B cell (primary cell): ENCODE measurements at regions not wholly inside any gene's neighbourhood (a gene's known extent, or its start where the extent isn't known, plus 50 kb on each side); places are given as distances from the start of the nearest gene placed in this dataset.

Source experiments
- ATAC-seq: fragments of 200-7000 bp; cut with Tn5 transposase; one replicate; pipeline ENCODE4 v1.10.0; 2021; ENCODE audit warnings: low read depth, mild to moderate bottlenecking, moderate number of reproducible peaks, moderate library complexity
- CTCF ChIA-PET: fragments of 350-600 bp; sonication (Branson Sonifier 250); formaldehyde crosslinking; loops from one replicate; lab custom pipeline; 2021; ENCODE audit warnings: antibody characterized with exemption, inconsistent platforms; lab: Charles Lee
- POLR2A ChIA-PET: fragments of 350-600 bp; sonication (Branson Sonifier 250); formaldehyde crosslinking; loops from one replicate; lab custom pipeline; 2021; ENCODE audit warnings: antibody characterized with exemption; lab: Charles Lee
- DNase-seq: peaks from one replicate; pipeline ENCODE4 v3.0.0; 2013
- H2AFZ ChIP-seq: 2 replicates; pipeline ENCODE4 v1.6.1; 2012; ENCODE audit warnings: mild to moderate bottlenecking, low read depth, low read length; ENCODE audit not compliant: insufficient read depth, poor library complexity, severe bottlenecking
- H3K27ac ChIP-seq, 2 donors: 1 replicate in 1 of 2; 2 replicates in 1 of 2; pipeline ENCODE4 v1.5.1; 2012 to 2013; ENCODE audit warnings: low read length in 2 of 2, mild to moderate bottlenecking in 2 of 2, moderate library complexity in 1 of 2
- H3K27me3 ChIP-seq, 4 experiments: fragments of 200-600 bp in 1 of 4; sonication (generic) in 1 of 4; replicated peaks in 1 of 4; 1 replicate in 2 of 4; 2 replicates in 2 of 4; pipeline versions ENCODE4 v1.6.1 to v1.7.0; 2013 to 2016; ENCODE audit warnings: low read length in 3 of 4, mild to moderate bottlenecking in 2 of 4, mixed read lengths in 1 of 4, moderate library complexity in 1 of 4; ENCODE audit not compliant: insufficient read depth in 4 of 4, control insufficient read depth in 3 of 4; ENCODE audit errors: control extremely low read depth in 1 of 4
- H3K36me3 ChIP-seq, 2 experiments: replicated peaks in 1 of 2; 1 replicate in 1 of 2; 2 replicates in 1 of 2; pipeline versions ENCODE4 v1.6.1 to v1.7.1; 2013; ENCODE audit warnings: low read length in 1 of 2; ENCODE audit not compliant: insufficient read depth in 2 of 2, control insufficient read depth in 1 of 2; ENCODE audit errors: control extremely low read depth in 1 of 2, extremely low read depth in 1 of 2
- H3K4me1 ChIP-seq, 2 donors: fragments of 200-600 bp in 1 of 2; sonication (generic) in 1 of 2; 1 replicate in 1 of 2; 2 replicates in 1 of 2; pipeline versions ENCODE4 v1.5.1 to v1.6.1; 2013 to 2017; ENCODE audit warnings: low read length in 2 of 2; ENCODE audit not compliant: control insufficient read depth in 2 of 2, insufficient read depth in 2 of 2
- H3K4me2 ChIP-seq: replicated peaks from 2 replicates; pipeline ENCODE3; 2012; ENCODE audit warnings: mild to moderate bottlenecking, low read depth, low read length; ENCODE audit not compliant: poor library complexity, severe bottlenecking
- H3K4me3 ChIP-seq, 5 experiments: fragments of 200-600 bp in 1 of 5; sonication (generic) in 1 of 5; 1 replicate in 3 of 5; 2 replicates in 2 of 5; pipeline versions ENCODE4 v1.5.1 to v1.7.0; 2011 to 2016; ENCODE audit warnings: low read length in 4 of 5, mild to moderate bottlenecking in 4 of 5, low read depth in 2 of 5, control low read depth in 1 of 5, moderate library complexity in 1 of 5; ENCODE audit not compliant: insufficient read depth in 1 of 5; ENCODE audit errors: control extremely low read depth in 1 of 5, extremely low read depth in 1 of 5
- H3K79me2 ChIP-seq: fragments of 200-600 bp; sonication (generic); one replicate; pipeline ENCODE4 v1.6.0; 2016; ENCODE audit warnings: low read length; ENCODE audit not compliant: control insufficient read depth, insufficient read depth
- H3K9ac ChIP-seq: fragments of 200-600 bp; sonication (generic); 2 replicates; pipeline ENCODE4 v1.6.1; 2017; ENCODE audit warnings: mild to moderate bottlenecking, low read length, moderate library complexity
- H3K9me3 ChIP-seq, 3 donors: one replicate each; pipeline versions ENCODE4 v1.6.1 to v1.7.1; 2013; ENCODE audit warnings: low read length in 2 of 3; ENCODE audit not compliant: control insufficient read depth in 2 of 3, insufficient read depth in 1 of 3; ENCODE audit errors: control extremely low read depth in 1 of 3
- H4K20me1 ChIP-seq: 2 replicates; pipeline ENCODE4 v1.6.0; 2012; ENCODE audit warnings: mild to moderate bottlenecking, low read length; ENCODE audit not compliant: insufficient read depth, control insufficient read depth, poor library complexity, severe bottlenecking
- H3K27ac Mint-ChIP-seq: one replicate; pipeline ENCODE4 v1.8.0; 2021; ENCODE audit warnings: mixed read lengths
- H3K27me3 Mint-ChIP-seq: one replicate; pipeline ENCODE4 v1.8.0; 2021; ENCODE audit warnings: mixed read lengths
- H3K4me1 Mint-ChIP-seq: one replicate; pipeline ENCODE4 v1.8.0; 2021; ENCODE audit warnings: mixed read lengths
- H3K4me3 Mint-ChIP-seq: one replicate; pipeline ENCODE4 v1.8.0; 2021; ENCODE audit warnings: mixed read lengths
- H3K9me3 Mint-ChIP-seq: one replicate; pipeline ENCODE4 v1.8.0; 2022; ENCODE audit warnings: mixed read lengths; ENCODE audit not compliant: insufficient read depth
- EZH2 ChIP-seq: IDR thresholded peaks from 2 replicates; pipeline ENCODE4 v1.6.1; 2012; ENCODE audit warnings: borderline replicate concordance, low read depth, mild to moderate bottlenecking, moderate library complexity, low read length; ENCODE audit not compliant: insufficient read depth, poor library complexity, severe bottlenecking
- WGBS: methylation state at CpG from one replicate; pipeline ENCODE4 v1.1.5; 2013; ENCODE audit warnings: missing lambda C conversion rate; ENCODE audit not compliant: insufficient coverage; 5-methylcytosine and 5-hydroxymethylcytosine counted together
- intact Hi-C: fragments of 100-400 bp; cut with micrococcal nuclease; formaldehyde crosslinking; loops from one replicate; pipeline ENCODE4 v1.10.0; 2022
- TF ChIP-seq, protein P1 (sequence below): fragments of 200-600 bp; IDR thresholded peaks from one replicate; pipeline ENCODE4 v1.8.0; 2022; ENCODE audit warnings: antibody characterized with exemption, mild to moderate bottlenecking

DNA sequence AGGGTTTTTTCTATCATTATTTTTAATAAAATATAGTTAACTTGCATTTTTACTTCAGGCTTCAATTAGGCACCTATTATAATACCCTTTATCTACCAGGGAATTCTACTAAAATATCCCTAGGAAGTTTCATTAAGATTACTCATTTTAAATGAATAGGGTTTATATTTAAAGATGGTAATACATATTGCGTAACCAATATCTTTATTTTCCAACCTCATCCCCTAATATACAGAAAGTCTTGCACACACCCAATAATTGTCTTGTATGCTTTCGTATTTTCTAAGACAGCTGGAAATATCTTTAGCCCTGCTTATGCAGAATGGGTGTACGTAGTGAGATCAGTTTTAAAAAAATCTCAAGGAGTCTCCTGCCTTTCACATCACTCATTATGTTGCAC, 1186.8 kb downstream of the TECRL start:
- TF ChIP-seq, protein P1, sequence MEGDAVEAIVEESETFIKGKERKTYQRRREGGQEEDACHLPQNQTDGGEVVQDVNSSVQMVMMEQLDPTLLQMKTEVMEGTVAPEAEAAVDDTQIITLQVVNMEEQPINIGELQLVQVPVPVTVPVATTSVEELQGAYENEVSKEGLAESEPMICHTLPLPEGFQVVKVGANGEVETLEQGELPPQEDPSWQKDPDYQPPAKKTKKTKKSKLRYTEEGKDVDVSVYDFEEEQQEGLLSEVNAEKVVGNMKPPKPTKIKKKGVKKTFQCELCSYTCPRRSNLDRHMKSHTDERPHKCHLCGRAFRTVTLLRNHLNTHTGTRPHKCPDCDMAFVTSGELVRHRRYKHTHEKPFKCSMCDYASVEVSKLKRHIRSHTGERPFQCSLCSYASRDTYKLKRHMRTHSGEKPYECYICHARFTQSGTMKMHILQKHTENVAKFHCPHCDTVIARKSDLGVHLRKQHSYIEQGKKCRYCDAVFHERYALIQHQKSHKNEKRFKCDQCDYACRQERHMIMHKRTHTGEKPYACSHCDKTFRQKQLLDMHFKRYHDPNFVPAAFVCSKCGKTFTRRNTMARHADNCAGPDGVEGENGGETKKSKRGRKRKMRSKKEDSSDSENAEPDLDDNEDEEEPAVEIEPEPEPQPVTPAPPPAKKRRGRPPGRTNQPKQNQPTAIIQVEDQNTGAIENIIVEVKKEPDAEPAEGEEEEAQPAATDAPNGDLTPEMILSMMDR = no peak
- no peak overlapping the region for H3K27ac ChIP-seq
- no peak overlapping the region for H3K9ac ChIP-seq
- Mint-ChIP-seq H3K4me1 (no peaks in the 10 kb centered on the region), H3K27ac (no peak overlapping the region), H3K9me3 (peaks cover 6% of the 10 kb centered on the region), H3K4me3 (no peak overlapping the region), H3K27me3 (no peaks in the 10 kb centered on the region)
- DNase-seq = no peak
- intact Hi-C loops = no loop called here
- no peaks in the 10 kb centered on the region for H3K4me1 ChIP-seq
- H2AFZ ChIP-seq = no peak overlapping the region
- H3K27me3 ChIP-seq = no peaks in the 10 kb centered on the region
- no peak for ATAC-seq
- no peaks in the 10 kb centered on the region for H3K79me2 ChIP-seq
- ChIA-PET CTCF (no interaction called here), POLR2A (no interaction called here)
- peaks cover 0 to 14% (median 3%) of the 10 kb centered on the region in 3 donors for H3K9me3 ChIP-seq
- no peak overlapping the region for H3K4me2 ChIP-seq
- H4K20me1 ChIP-seq = no peaks in the 10 kb centered on the region
- no CpG with 5 or more reads among the region's 3 CpGs for WGBS
- no peaks in the 10 kb centered on the region for H3K36me3 ChIP-seq
- H3K4me3 ChIP-seq = no peak overlapping the region

DNA sequence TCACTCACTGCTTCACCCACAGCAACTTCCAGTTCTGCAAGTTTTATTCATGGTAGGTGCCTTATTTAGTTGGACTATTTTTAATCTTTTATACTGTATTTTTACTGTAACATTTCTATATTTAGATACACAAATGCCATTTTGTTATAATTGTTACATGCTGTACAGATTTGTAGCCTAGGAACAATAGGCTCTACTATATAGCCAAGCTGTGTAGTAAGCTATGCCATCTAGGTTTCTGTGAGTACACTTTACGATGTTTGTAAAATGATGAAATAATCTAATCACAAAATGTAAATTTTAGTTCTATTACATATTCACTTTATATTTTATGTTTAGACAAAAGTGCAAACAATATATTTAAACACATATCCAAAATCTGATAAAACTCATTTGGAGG, 1187.8 kb downstream of the TECRL start:
- ATAC-seq (no peak), DNase-seq (no peak)
- H3K4me3 ChIP-seq = no peak overlapping the region
- no peak overlapping the region for H2AFZ ChIP-seq
- H3K27me3 ChIP-seq = no peaks in the 10 kb centered on the region
- H4K20me1 ChIP-seq = no peaks in the 10 kb centered on the region
- H3K36me3 ChIP-seq = no peaks in the 10 kb centered on the region
- TF ChIP-seq EZH2 = no peak
- TF ChIP-seq, protein P1 = no peak
- CTCF ChIA-PET = no interaction called here
- intact Hi-C loops = no loop called here
- Mint-ChIP-seq H3K4me3 (no peak overlapping the region), H3K27me3 (no peaks in the 10 kb centered on the region), H3K27ac (no peak overlapping the region), H3K4me1 (no peaks in the 10 kb centered on the region), H3K9me3 (peaks cover 6% of the 10 kb centered on the region)
- WGBS = no CpG with 5 or more reads among the region's 1 CpG
- no peak overlapping the region for H3K27ac ChIP-seq
- no peaks in the 10 kb centered on the region for H3K4me1 ChIP-seq
- POLR2A ChIA-PET = no interaction called here
- peaks cover 0 to 14% (median 3%) of the 10 kb centered on the region in 3 donors for H3K9me3 ChIP-seq
- H3K4me2 ChIP-seq = no peak overlapping the region
- no peak overlapping the region for H3K9ac ChIP-seq
- no peaks in the 10 kb centered on the region for H3K79me2 ChIP-seq
